T-cell (primary cell): ENCODE measurements at regions not wholly inside any gene's neighbourhood (a gene's known extent, or its start where the extent isn't known, plus 50 kb on each side); places are given as distances from the start of the nearest gene placed in this dataset.

Experiments used
- ATAC-seq, 4 experiments: fragments of 200-7000 bp in 3 of 4; fragments of 150-1000 bp in 1 of 4; cut with Tn5 transposase; replicated peaks in 1 of 4; 1 replicate in 3 of 4; 2 replicates in 1 of 4; pipeline ENCODE4 v1.10.0; 2021; ENCODE audit warnings: moderate library complexity in 3 of 4, mild to moderate bottlenecking in 2 of 4, moderate number of reproducible peaks in 1 of 4
- CTCF ChIA-PET, 2 donors: fragments of 300-600 bp; sonication (Branson Sonifier 250); formaldehyde crosslinking; loops; one replicate each; lab custom pipeline; 2022; ENCODE audit warnings: antibody characterized with exemption in 2 of 2; lab: Charles Lee
- POLR2A ChIA-PET, 2 donors: fragments of 300-600 bp; sonication (Branson Sonifier 250); formaldehyde crosslinking; loops; one replicate each; lab custom pipeline; 2022; ENCODE audit warnings: antibody characterized with exemption in 2 of 2; lab: Charles Lee
- DNase-seq, 35 experiments: peaks; one replicate each; pipeline versions ENCODE4 v3.0.0 to v3.0.0-alpha.2; 2013 to 2023
- H3K27ac ChIP-seq: one replicate; pipeline ENCODE4 v1.5.1; 2013; ENCODE audit warnings: low read length
- H3K27me3 ChIP-seq, 2 experiments: replicated peaks in 1 of 2; 1 replicate in 1 of 2; 2 replicates in 1 of 2; pipeline versions ENCODE4 v1.6.1 to v1.7.0; 2013; ENCODE audit warnings: low read length in 1 of 2, mixed read lengths in 1 of 2; ENCODE audit not compliant: control insufficient read depth in 2 of 2, insufficient read depth in 2 of 2; ENCODE audit errors: extremely low read depth in 1 of 2
- H3K36me3 ChIP-seq, 2 donors: 1 replicate in 1 of 2; 2 replicates in 1 of 2; pipeline versions ENCODE4 v1.6.1 to v1.7.0; 2013; ENCODE audit warnings: low read length in 1 of 2; ENCODE audit not compliant: control insufficient read depth in 2 of 2, insufficient read depth in 1 of 2; ENCODE audit errors: extremely low read depth in 1 of 2
- H3K4me1 ChIP-seq, 2 experiments: 1 replicate in 1 of 2; 2 replicates in 1 of 2; pipeline versions ENCODE4 v1.6.1 to v1.7.0; 2013; ENCODE audit warnings: low read length in 2 of 2, mixed read lengths in 1 of 2; ENCODE audit not compliant: insufficient read depth in 2 of 2, control insufficient read depth in 1 of 2; ENCODE audit errors: extremely low read depth in 1 of 2
- H3K4me3 ChIP-seq, 2 donors: 1 replicate in 1 of 2; 2 replicates in 1 of 2; pipeline versions ENCODE4 v1.5.1 to v1.7.0; 2013; ENCODE audit warnings: mild to moderate bottlenecking in 2 of 2, low read length in 1 of 2, moderate library complexity in 1 of 2; ENCODE audit not compliant: control insufficient read depth in 1 of 2; ENCODE audit errors: extremely low read depth in 1 of 2
- H3K9me3 ChIP-seq: 2 replicates; pipeline ENCODE4 v1.7.0; 2013
- H3K27ac Mint-ChIP-seq, 2 donors: one replicate each; pipeline ENCODE4 v1.8.0; 2020 to 2021; ENCODE audit warnings: mild to moderate bottlenecking in 2 of 2, mixed read lengths in 2 of 2
- H3K27me3 Mint-ChIP-seq, 2 donors: one replicate each; pipeline ENCODE4 v1.8.0; 2021 to 2022; ENCODE audit warnings: mixed read lengths in 2 of 2
- H3K36me3 Mint-ChIP-seq: one replicate; pipeline ENCODE4 v1.8.0; 2021; ENCODE audit warnings: mixed read lengths
- H3K4me1 Mint-ChIP-seq, 3 donors: one replicate each; pipeline ENCODE4 v1.8.0; 2020 to 2022; ENCODE audit warnings: mixed read lengths in 3 of 3, mild to moderate bottlenecking in 1 of 3
- H3K4me3 Mint-ChIP-seq, 3 donors: one replicate each; pipeline ENCODE4 v1.8.0; 2020 to 2022; ENCODE audit warnings: mild to moderate bottlenecking in 3 of 3, mixed read lengths in 3 of 3, moderate library complexity in 3 of 3
- H3K9me3 Mint-ChIP-seq, 3 donors: one replicate each; pipeline ENCODE4 v1.8.0; 2020 to 2022; ENCODE audit warnings: mixed read lengths in 3 of 3
- WGBS: methylation state at CpG from one replicate; pipeline ENCODE4 v1.1.5; 2013; ENCODE audit warnings: missing lambda C conversion rate; ENCODE audit not compliant: insufficient coverage; 5-methylcytosine and 5-hydroxymethylcytosine counted together

DNA sequence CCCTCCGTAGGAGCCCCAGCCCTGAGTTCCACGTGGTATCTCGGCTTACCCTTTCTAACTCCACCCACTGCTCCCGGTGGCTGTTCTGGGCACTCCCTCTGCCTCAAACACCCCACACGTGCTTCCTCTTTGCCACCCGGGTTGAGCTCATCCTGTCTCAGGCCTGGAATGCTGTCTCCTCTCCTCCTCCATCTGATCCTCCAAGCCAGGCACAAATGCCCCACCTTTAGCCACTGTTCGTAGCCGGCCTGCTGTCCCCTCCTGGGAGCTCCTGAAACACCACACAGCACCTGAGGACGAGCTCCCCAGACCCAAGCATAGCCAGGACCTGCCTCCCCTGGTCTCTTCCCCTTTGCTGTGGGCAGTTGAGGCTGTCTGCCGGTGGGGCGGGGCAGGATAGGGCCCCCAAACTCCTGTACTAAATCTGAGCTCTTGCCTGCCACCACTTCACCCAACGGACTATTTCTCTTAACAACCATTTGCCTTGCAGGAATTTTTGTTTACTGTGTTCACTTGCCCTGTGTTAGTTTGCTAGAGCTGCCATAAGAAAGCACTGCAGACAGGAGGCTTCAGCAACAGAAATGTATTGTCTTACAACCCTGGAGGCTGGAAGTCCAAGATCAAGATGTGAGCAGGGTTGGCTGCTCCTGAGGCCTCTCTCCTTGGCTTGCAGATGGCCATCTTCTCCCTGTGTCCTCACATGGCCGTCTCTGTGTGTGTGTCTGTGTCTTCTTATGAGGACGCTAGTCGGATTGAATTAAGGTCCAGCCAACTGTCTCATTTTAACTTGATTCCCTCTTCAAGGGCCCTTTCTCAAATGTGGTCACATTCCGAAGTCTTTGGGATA lies 58.3 kb upstream of the SHH start:
- H3K27ac ChIP-seq = no peak overlapping the region
- 55% methylated on average over 10 of the region's 16 CpGs for WGBS
- H3K4me3 Mint-ChIP-seq = no peak overlapping the region

DNA sequence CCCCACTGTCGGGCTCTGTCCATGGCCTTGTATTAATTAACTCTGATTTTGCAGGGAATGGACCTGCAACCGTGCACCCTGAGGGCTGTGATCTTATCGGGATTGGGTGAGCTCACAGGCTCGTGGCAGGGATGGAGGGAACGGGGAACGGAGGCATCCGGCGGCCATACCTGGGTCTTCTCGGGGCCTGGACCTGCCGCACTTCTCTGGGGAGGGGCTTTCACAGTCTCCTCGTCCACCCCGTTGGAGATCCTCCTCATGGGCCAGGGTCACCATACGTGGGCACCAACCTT lies 57.5 kb upstream of the SHH start:
- H3K36me3 Mint-ChIP-seq = no peaks in the 10 kb centered on the region
- WGBS = 82% methylated on average over 13 of the region's 13 CpGs
- Histone ChIP-seq H3K4me1 (no peaks in the 10 kb centered on the region), H3K36me3 (no peaks in the 10 kb centered on the region), H3K9me3 (no peaks in the 10 kb centered on the region), H3K27me3 (peaks cover 0 to 33% of the 10 kb centered on the region in 2 experiments), H3K4me3 (no peak overlapping the region), H3K27ac (no peak overlapping the region)
- no peaks in the 10 kb centered on the region for H3K9me3 Mint-ChIP-seq
- H3K27me3 Mint-ChIP-seq = peaks cover 17 to 23% of the 10 kb centered on the region in 2 donors
- DNase-seq (no peak), ATAC-seq (no peak)
- H3K4me3 Mint-ChIP-seq = no peak overlapping the region
- no peaks in the 10 kb centered on the region for H3K4me1 Mint-ChIP-seq
- ChIA-PET CTCF (interaction anchor here in 1 of 2 donors (0.6 kb wide), 1 partner anchor 1392 kb away, joined by 3 read pairs; no protein-coding TSS in a partner anchor), POLR2A (no interaction called here)
- H3K27ac Mint-ChIP-seq = no peak overlapping the region

More for the DNA sequence above, 58.3 kb upstream of the SHH start:
- ChIA-PET CTCF (no interaction called here), POLR2A (no interaction called here)
- no peak overlapping the region for H3K27ac Mint-ChIP-seq
- H3K36me3 Mint-ChIP-seq = no peaks in the 10 kb centered on the region
- Histone ChIP-seq H3K27me3 (peaks cover 0 to 26% of the 10 kb centered on the region in 2 experiments), H3K4me1 (no peaks in the 10 kb centered on the region), H3K36me3 (no peaks in the 10 kb centered on the region), H3K9me3 (no peaks in the 10 kb centered on the region), H3K4me3 (no peak overlapping the region)
- peaks cover 15 to 20% of the 10 kb centered on the region in 2 donors for H3K27me3 Mint-ChIP-seq
- no peak for DNase-seq
- no peaks in the 10 kb centered on the region for H3K4me1 Mint-ChIP-seq
- no peak for ATAC-seq
- H3K9me3 Mint-ChIP-seq = no peaks in the 10 kb centered on the region

DNA sequence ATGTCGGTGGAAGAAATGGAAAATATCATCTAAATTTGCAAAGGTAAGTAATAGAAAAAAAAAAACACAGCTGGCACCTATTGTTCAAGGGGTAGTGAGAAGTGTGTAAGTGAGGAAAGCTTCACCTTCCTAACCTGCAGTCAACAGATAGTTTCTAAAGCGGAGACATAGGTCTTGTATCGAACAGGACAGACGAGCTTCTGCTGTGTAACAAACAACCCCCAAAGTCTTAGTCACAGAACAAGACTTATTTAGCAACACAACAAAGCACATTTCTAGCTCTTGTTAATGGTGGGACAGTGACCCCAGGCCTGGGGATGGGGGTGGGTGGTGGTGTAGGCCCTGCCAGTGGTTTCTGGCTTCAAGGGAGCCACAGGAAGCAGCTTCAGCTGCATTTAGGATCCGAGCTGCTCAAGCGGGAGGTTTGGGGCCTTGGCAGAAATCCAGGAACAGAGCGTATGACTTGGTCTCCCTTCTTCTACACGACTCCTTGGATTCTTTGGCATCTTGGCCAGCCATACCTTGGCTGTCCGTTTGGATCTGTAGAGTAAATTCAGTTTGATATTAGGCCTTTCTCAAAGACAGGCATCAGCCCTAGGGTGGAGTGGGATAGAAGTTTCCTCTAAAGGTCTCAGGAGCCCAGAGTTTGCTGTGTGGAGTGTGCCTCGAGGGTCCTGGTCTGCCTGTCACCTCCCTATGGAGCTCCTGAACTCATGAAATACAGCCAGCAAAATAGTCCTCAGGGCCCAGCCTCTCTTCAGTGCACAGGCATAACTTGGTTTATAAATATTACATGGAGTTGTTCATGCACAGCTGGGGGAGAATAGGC lies 56.9 kb upstream of the SHH start:
- no peak for DNase-seq
- Mint-ChIP-seq H3K27me3 (peaks cover 12 to 28% of the 10 kb centered on the region in 2 donors), H3K36me3 (no peaks in the 10 kb centered on the region)

DNA sequence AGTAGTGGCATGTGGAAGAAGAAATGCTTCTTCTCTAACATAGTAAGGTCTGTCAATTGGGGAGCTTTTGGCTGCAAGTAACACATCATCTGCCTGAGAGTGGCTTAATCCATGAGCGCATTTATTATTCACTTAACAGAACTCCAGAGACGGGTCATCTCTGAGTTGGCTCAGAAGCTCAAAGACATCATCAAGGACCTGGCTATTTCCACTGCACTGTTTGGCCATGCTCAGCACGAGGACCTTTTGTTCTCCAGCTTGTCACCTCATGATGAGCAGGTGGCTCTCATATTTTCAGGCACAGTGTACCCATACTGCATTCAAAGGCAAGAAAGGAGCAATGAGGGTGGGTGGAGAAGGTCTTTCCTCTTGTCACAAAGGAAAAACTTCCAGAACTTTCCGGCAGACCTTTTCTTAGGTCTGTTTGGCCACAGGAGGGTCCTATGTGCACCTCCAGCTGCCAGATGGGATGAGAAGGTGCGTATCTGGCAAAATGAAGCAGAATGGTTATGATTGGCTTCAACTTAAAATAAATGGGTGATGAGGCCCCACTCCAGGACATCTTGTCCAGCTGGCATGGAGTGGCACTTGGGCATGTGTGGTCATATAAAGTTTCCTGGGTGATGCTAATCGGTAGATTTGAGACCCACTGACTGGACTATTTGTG lies 55.6 kb upstream of the SHH start:
- DNase-seq (no peak), ATAC-seq (no peak)
- H3K36me3 Mint-ChIP-seq = no peaks in the 10 kb centered on the region
- peaks cover 9 to 26% of the 10 kb centered on the region in 2 donors for H3K27me3 Mint-ChIP-seq
- WGBS = 79% methylated on average over 4 of the region's 6 CpGs
- no peak overlapping the region for H3K4me3 ChIP-seq
- ChIA-PET CTCF (no interaction called here), POLR2A (no interaction called here)
- H3K9me3 ChIP-seq = no peaks in the 10 kb centered on the region
- H3K4me1 Mint-ChIP-seq = no peaks in the 10 kb centered on the region
- no peak overlapping the region for H3K4me3 Mint-ChIP-seq
- H3K4me1 ChIP-seq = no peaks in the 10 kb centered on the region
- H3K9me3 Mint-ChIP-seq = no peaks in the 10 kb centered on the region
- no peak overlapping the region for H3K27ac ChIP-seq
- H3K27me3 ChIP-seq = peaks cover 0 to 35% of the 10 kb centered on the region in 2 experiments
- no peak overlapping the region for H3K27ac Mint-ChIP-seq
- no peaks in the 10 kb centered on the region for H3K36me3 ChIP-seq

More for the DNA sequence above, 56.9 kb upstream of the SHH start:
- Histone ChIP-seq H3K27me3 (peaks cover 0 to 31% of the 10 kb centered on the region in 2 experiments), H3K4me3 (no peak overlapping the region), H3K27ac (no peak overlapping the region), H3K9me3 (no peaks in the 10 kb centered on the region), H3K4me1 (no peaks in the 10 kb centered on the region), H3K36me3 (no peaks in the 10 kb centered on the region)
- WGBS = 100% methylated on average over 1 of the region's 10 CpGs
- ChIA-PET CTCF (interaction anchor here in 1 of 2 donors (0.6 kb wide), 1 partner anchor 1392 kb away, joined by 3 read pairs; no protein-coding TSS in a partner anchor), POLR2A (no interaction called here)
- H3K9me3 Mint-ChIP-seq = no peaks in the 10 kb centered on the region
- no peaks in the 10 kb centered on the region for H3K4me1 Mint-ChIP-seq
- no peak overlapping the region for H3K27ac Mint-ChIP-seq
- H3K4me3 Mint-ChIP-seq = no peak overlapping the region
- no peak for ATAC-seq

DNA sequence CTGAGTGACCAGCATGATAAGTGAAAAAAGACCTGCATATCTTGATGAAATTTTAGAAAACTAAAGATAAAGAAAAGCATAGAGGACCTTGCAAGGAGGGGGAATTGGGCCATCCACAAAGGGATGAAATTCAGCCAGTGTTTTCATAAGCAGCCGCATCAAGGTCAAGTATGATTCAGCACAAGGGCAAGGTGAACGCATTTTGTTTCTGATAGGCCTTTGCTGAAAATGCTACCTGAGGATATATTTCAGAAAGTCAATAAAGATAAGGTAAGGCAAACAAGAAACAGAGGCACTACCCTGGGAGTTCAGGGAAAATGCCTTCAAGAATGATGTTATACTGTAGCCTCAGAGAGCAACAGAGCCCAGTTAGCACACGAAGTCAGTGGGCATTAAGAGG lies 55.0 kb upstream of the SHH start:
- Mint-ChIP-seq H3K9me3 (no peaks in the 10 kb centered on the region), H3K27ac (no peak overlapping the region)
- CTCF ChIA-PET = no interaction called here

DNA sequence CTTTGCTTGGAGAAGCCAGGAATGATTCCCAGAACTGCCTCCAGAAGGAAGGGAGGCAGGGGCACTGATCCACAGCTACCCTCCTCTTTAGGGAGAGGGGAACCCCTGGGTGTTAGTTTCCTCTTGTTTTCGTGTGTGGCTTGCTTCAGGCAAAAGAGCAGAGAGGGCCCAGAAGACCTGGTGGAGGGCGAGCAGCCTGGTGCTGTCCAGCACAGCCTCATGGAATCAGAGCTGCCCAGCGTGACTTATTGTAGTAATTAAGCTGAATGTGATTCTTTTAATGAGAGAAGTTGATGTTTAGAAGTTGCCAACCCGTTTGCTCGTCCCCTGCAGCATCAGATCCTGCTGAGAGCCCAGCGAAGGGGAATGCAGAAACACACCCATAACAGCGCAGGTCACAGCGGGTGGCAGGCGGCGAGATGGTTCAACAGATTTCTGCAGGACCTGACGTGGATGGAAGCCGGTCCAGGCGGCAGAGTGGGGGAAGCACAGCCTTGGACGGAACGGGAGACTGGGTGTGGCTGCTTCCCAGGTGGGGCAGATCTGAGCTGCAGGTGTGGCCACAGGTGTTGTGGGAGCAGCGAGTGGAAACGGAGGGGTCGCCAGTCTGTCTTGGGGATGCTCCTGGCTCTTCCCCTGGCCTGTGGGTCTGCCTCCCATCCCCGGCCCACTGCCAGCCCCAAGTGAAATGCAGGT lies 53.7 kb upstream of the SHH start:
- Mint-ChIP-seq H3K36me3 (no peaks in the 10 kb centered on the region), H3K9me3 (no peaks in the 10 kb centered on the region), H3K4me1 (no peaks in the 10 kb centered on the region), H3K27ac (no peak overlapping the region), H3K4me3 (no peak overlapping the region), H3K27me3 (peaks cover 13 to 29% of the 10 kb centered on the region in 2 donors)
- WGBS = 60% methylated on average over 19 of the region's 19 CpGs
- H3K4me1 ChIP-seq = no peaks in the 10 kb centered on the region
- H3K27ac ChIP-seq = no peak overlapping the region
- DNase-seq = peak in 1 of 35 experiments; percentile 11
- H3K9me3 ChIP-seq = no peaks in the 10 kb centered on the region
- ATAC-seq = no peak
- POLR2A ChIA-PET = no interaction called here
- H3K36me3 ChIP-seq = no peaks in the 10 kb centered on the region
- H3K27me3 ChIP-seq = peaks cover 0 to 45% of the 10 kb centered on the region in 2 experiments
- CTCF ChIA-PET = no interaction called here
- no peak overlapping the region for H3K4me3 ChIP-seq

More for the DNA sequence above, 55.0 kb upstream of the SHH start:
- Histone ChIP-seq H3K4me1 (no peaks in the 10 kb centered on the region), H3K27me3 (peaks cover 0 to 41% of the 10 kb centered on the region in 2 experiments), H3K9me3 (no peaks in the 10 kb centered on the region), H3K27ac (no peak overlapping the region), H3K36me3 (no peaks in the 10 kb centered on the region), H3K4me3 (no peak overlapping the region)
- Mint-ChIP-seq H3K27me3 (peaks cover 9 to 26% of the 10 kb centered on the region in 2 donors), H3K4me3 (no peak overlapping the region), H3K36me3 (no peaks in the 10 kb centered on the region), H3K4me1 (no peaks in the 10 kb centered on the region)
- WGBS = 88% methylated on average over 2 of the region's 3 CpGs
- ATAC-seq = no peak
- POLR2A ChIA-PET = no interaction called here
- no peak for DNase-seq
